HCT116 (cell line): ENCODE measurements at regions not wholly inside any gene's neighbourhood (a gene's known extent, or its start where the extent isn't known, plus 50 kb on each side); places are given as distances from the start of the nearest gene placed in this dataset.

ENCODE experiments used
- ATAC-seq: fragments of 200-7000 bp; cut with Tn5 transposase; 2 replicates; pipeline ENCODE4 v1.9.1; 2020; ENCODE audit warnings: mild to moderate bottlenecking, moderate library complexity
- BruUV-seq: library from RNA; stranded (reverse); fragments of 400-500 nt; replicated peaks from 2 replicates; lab custom pipeline; 2021; lab: Mats Ljungman, UMichigan
- CTCF ChIA-PET: fragments of 300-600 bp; sonication (Branson Sonifier 250); formaldehyde crosslinking; loops from one replicate; lab custom pipeline; 2021; ENCODE audit warnings: antibody characterized with exemption; lab: Charles Lee
- POLR2A ChIA-PET: fragments of 300-600, 350-600 bp; sonication (Branson Sonifier 250); formaldehyde crosslinking; loops from one replicate; lab custom pipeline; 2021; ENCODE audit warnings: antibody characterized with exemption; lab: Charles Lee
- RAD21 ChIA-PET, 2 experiments: fragments of 300-600 bp; sonication (Branson Sonifier 250); formaldehyde crosslinking; loops; one replicate each; lab custom pipeline; 2023; ENCODE audit warnings: low total read pairs in 2 of 2; ENCODE audit not compliant: uncharacterized antibody in 2 of 2, unreplicated experiment in 2 of 2, low non-redundant PET in 1 of 2; lab: Charles Lee
- DNase-seq: peaks from one replicate; pipeline ENCODE4 v3.0.0-alpha.2; 2010; ENCODE audit warnings: low read depth, low spot score
- H2AFZ ChIP-seq: fragments of 200-600 bp; shearing (Covaris generic), sonication (generic); 2 replicates; pipeline ENCODE4 v1.6.1; 2017; ENCODE audit warnings: low read depth, mixed run types, mixed read lengths, antibody characterized with exemption, low read length; ENCODE audit not compliant: poor library complexity, severe bottlenecking
- H3K27ac ChIP-seq: 2 replicates; pipeline ENCODE4 v1.5.1; 2012; ENCODE audit warnings: low read depth, low read length
- H3K27me3 ChIP-seq: fragments of 200-600 bp; sonication (generic); 2 replicates; pipeline ENCODE4 v1.6.1; 2016; ENCODE audit warnings: mixed run types, low read length, mixed read lengths; ENCODE audit not compliant: insufficient read depth
- H3K36me3 ChIP-seq, 2 experiments: fragments of 200-500 bp in 1 of 2; fragments of 200-600 bp in 1 of 2; sonication (Bioruptor generic) in 1 of 2; sonication (generic) in 1 of 2; 2 replicates each; pipeline versions ENCODE4 v1.5.1 to v1.6.1; 2014 to 2016; ENCODE audit warnings: low read length in 2 of 2, inconsistent platforms in 1 of 2, mixed read lengths in 1 of 2, mixed run types in 1 of 2; ENCODE audit not compliant: insufficient read depth in 2 of 2, control insufficient read depth in 1 of 2
- H3K4me1 ChIP-seq, 2 experiments: fragments of 200-600 bp in 1 of 2; sonication (generic) in 1 of 2; 2 replicates each; pipeline versions ENCODE4 v1.5.1 to v1.6.1; 2012 to 2017; ENCODE audit warnings: low read length in 2 of 2, inconsistent platforms in 1 of 2, mild to moderate bottlenecking in 1 of 2, mixed read lengths in 1 of 2, mixed run types in 1 of 2, moderate library complexity in 1 of 2; ENCODE audit not compliant: insufficient read depth in 2 of 2, control insufficient read depth in 1 of 2
- H3K4me2 ChIP-seq: fragments of 200-600 bp; sonication (generic); 2 replicates; pipeline ENCODE4 v1.6.1; 2017; ENCODE audit warnings: mixed run types, low read length, mixed read lengths
- H3K4me3 ChIP-seq, 2 experiments: fragments of 200-600 bp in 1 of 2; sonication (generic) in 1 of 2; replicated peaks in 1 of 2; 2 replicates each; pipeline ENCODE4 v1.5.1; 2011 to 2016; ENCODE audit warnings: low read length in 2 of 2, control low read depth in 1 of 2, low read depth in 1 of 2, mild to moderate bottlenecking in 1 of 2, mixed read lengths in 1 of 2, mixed run types in 1 of 2
- H3K79me2 ChIP-seq: fragments of 200-600 bp; sonication (generic); 2 replicates; pipeline ENCODE4 v1.6.1; 2017; ENCODE audit warnings: mild to moderate bottlenecking, mixed run types, low read length, moderate library complexity, mixed read lengths; ENCODE audit not compliant: insufficient read depth
- H3K9ac ChIP-seq: fragments of 200-600 bp; sonication (generic); 2 replicates; pipeline ENCODE4 v1.6.1; 2016; ENCODE audit warnings: low read length, mixed read lengths
- H3K9me2 ChIP-seq: fragments of 200-600 bp; sonication (generic), shearing (Covaris generic); 2 replicates; pipeline ENCODE4 v1.6.1; 2017; ENCODE audit warnings: mixed run types, mild to moderate bottlenecking, moderate library complexity; ENCODE audit not compliant: insufficient read depth
- H3K9me3 ChIP-seq, 2 experiments: fragments of 200-500 bp in 1 of 2; fragments of 200-600 bp in 1 of 2; sonication (Bioruptor generic) in 1 of 2; sonication (generic) in 1 of 2; 2 replicates each; pipeline ENCODE4 v1.6.1; 2014 to 2017; ENCODE audit warnings: low read length in 2 of 2, mixed read lengths in 2 of 2, inconsistent platforms in 1 of 2, low read depth in 1 of 2, mild to moderate bottlenecking in 1 of 2, mixed run types in 1 of 2, moderate library complexity in 1 of 2; ENCODE audit not compliant: control insufficient read depth in 1 of 2, insufficient read depth in 1 of 2
- H4K20me1 ChIP-seq: fragments of 200-600 bp; sonication (generic), shearing (Covaris generic); 2 replicates; pipeline ENCODE4 v1.6.1; 2017; ENCODE audit warnings: mixed run types, mild to moderate bottlenecking, moderate library complexity; ENCODE audit not compliant: insufficient read depth
- ATF3 ChIP-seq: IDR thresholded peaks from 2 replicates; pipeline ENCODE4 v1.6.1; 2012
- CEBPB ChIP-seq: IDR thresholded peaks from 2 replicates; pipeline ENCODE4 v1.6.1; 2012; ENCODE audit warnings: low read depth
- EGR1 ChIP-seq: IDR thresholded peaks from 2 replicates; pipeline ENCODE4 v1.6.1; 2012; ENCODE audit warnings: low read depth
- ELF1 ChIP-seq: IDR thresholded peaks from 2 replicates; pipeline ENCODE4 v1.6.1; 2012; ENCODE audit warnings: low read depth, borderline replicate concordance
- EZH2phosphoT487 ChIP-seq: fragments of 200-600 bp; IDR thresholded peaks from 2 replicates; pipeline ENCODE4 v1.6.1; 2018; ENCODE audit warnings: antibody characterized with exemption, borderline replicate concordance
- FOSL1 ChIP-seq: IDR thresholded peaks from 2 replicates; pipeline ENCODE4 v1.6.1; 2012; ENCODE audit warnings: low read depth
- POLR2A ChIP-seq: IDR thresholded peaks from 2 replicates; pipeline ENCODE4 v1.7.0; 2011; ENCODE audit warnings: borderline replicate concordance; ENCODE audit not compliant: insufficient read depth, insufficient read length; ENCODE audit errors: extremely low read depth
- POLR2AphosphoS5 ChIP-seq: IDR thresholded peaks from 2 replicates; pipeline ENCODE4 v1.6.1; 2011; ENCODE audit warnings: mild to moderate bottlenecking, low read depth, low read length, moderate library complexity
- SP1 ChIP-seq: IDR thresholded peaks from 2 replicates; pipeline ENCODE4 v1.6.1; 2012; ENCODE audit warnings: low read depth
- SRF ChIP-seq: IDR thresholded peaks from 2 replicates; pipeline ENCODE4 v1.6.1; 2012; ENCODE audit warnings: low read depth
- TCF7L2 ChIP-seq: IDR thresholded peaks from 2 replicates; pipeline ENCODE4 v1.7.0; 2011; ENCODE audit warnings: borderline replicate concordance, inconsistent platforms; ENCODE audit not compliant: insufficient read depth, insufficient read length; ENCODE audit errors: extremely low read depth
- YY1 ChIP-seq: IDR thresholded peaks from 2 replicates; pipeline ENCODE4 v1.6.1; 2011; ENCODE audit warnings: low read length, low read depth, moderate library complexity, mild to moderate bottlenecking; ENCODE audit not compliant: insufficient replicate concordance; ENCODE audit errors: extremely low read depth
- ZNF274 ChIP-seq: fragments of 200-500 bp; sonication (Bioruptor generic); IDR thresholded peaks from 2 replicates; pipeline ENCODE4 v1.6.1; 2014; ENCODE audit warnings: mild to moderate bottlenecking, low read depth, low read length, inconsistent platforms
- intact Hi-C: fragments of 100-400 bp; cut with micrococcal nuclease; formaldehyde crosslinking; loops from 2 replicates; pipeline ENCODE4 v1.10.0; 2022

DNA sequence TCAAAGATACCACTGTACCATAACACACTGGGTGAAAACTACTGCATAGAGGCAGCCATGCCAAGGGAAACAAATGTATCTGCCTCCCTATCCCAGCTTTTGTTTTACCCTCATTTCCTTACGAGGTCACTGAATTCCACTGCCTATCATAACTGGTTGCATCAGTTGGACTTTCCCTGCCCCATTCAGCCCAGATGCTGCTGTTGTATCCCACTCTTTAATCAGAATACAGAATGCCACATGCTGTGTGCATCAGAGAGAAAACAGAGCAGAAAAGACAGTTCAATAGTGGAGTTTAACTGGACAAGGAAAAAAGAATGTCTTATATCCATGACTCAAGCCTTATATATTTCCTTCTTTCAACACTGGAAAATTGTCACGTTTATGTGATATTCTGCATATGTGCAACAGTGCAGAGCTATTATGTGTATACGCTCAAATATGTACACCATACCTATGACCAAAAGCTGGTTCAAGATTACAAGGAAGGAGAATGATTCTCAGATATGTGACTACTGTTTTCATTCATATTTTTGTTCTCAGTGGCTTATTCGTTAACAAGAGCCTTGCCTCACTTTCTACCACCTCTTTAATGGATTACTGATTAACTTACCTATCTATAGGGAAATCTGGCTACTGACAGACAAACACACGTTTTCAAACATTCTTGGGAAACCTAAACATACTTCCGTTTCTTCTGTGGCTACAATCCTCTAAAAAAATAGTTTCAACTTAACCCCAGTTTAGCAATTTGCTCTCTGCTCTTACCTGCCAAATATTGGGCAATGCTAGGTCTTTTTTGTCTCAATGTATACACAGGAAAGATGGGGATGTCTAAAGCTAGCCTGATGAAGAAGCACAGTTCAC is 378.9 kb downstream of the SMARCA1 start:
- Histone ChIP-seq H3K79me2 (no peaks in the 10 kb centered on the region), H2AFZ (no peak overlapping the region), H3K36me3 (no peaks in the 10 kb centered on the region), H3K27ac (no peak overlapping the region), H3K9me3 (no peaks in the 10 kb centered on the region), H4K20me1 (no peaks in the 10 kb centered on the region), H3K4me2 (no peak overlapping the region), H3K9me2 (no peaks in the 10 kb centered on the region), H3K4me3 (no peak overlapping the region), H3K9ac (no peak overlapping the region), H3K4me1 (no peaks in the 10 kb centered on the region), H3K27me3 (no peaks in the 10 kb centered on the region)
- intact Hi-C loops = no loop called here
- ATAC-seq (no peak), DNase-seq (no peak)
- ChIA-PET CTCF (no interaction called here), RAD21 (no interaction called here), POLR2A (no interaction called here)
- no peak for TF ChIP-seq YY1
- no peak for TF ChIP-seq ATF3
- no peak for TF ChIP-seq SP1
- no peak for TF ChIP-seq POLR2A
- TF ChIP-seq SRF = no peak
- TF ChIP-seq POLR2AphosphoS5 = no peak
- no peak for TF ChIP-seq ELF1
- TF ChIP-seq TCF7L2 = no peak
- no peak for TF ChIP-seq EZH2phosphoT487
- no peak for TF ChIP-seq EGR1
- no peak for TF ChIP-seq CEBPB
- no peak for TF ChIP-seq FOSL1
- TF ChIP-seq ZNF274 = no peak
- BruUV-seq = no TSS peak
